ENCODE measurements at regions not wholly inside any gene's neighbourhood (a gene's known extent, or its start where the extent isn't known, plus 50 kb on each side); places are given as distances from the start of the nearest gene placed in this dataset.

DNA sequence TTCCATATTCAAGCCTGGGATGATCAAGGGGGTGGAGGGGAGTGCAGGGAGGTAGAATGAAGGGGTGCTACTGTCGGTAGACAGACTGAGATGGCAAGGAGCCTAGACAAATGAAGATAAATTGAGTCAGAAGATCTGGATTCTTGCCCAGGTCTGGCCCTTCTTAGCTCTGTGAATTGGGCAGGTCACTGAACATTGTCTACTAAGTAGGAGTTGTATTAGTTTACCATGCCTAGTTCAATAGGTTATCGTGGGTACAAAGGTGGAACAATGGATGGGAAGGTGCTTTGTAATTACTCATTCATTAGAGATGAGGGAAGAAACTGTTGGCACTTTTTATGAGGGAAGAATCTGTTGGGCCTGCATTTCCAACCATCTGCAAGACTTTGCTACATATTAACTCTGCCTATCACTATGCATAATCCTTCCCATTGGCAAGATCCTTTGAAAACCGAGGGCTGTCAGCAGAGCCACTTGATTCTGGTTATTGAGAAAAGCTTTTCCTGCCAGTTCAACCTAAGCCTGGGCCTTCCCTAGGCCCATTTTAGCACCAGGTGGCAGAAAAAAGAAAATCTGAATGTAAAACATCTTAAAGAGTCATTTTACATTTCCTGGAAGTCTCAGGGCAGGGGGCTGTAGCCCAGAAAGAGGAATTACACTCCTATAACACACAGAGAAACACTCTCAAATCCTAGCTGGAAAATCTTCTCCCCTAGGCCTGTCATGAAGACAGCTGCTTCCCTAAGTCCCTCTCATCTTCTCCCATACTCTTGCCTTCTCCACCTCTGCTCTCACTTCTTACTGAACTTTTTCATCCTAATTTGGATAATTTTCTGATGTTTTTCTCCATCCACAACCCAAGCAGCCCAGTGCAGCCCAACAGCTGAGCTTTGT lies 103.5 kb downstream of the CD24 start:
- Histone ChIP-seq H3K23ac (ENCODE audit: insufficient read length, low read depth, low read length) (no peak overlapping the region), H2BK120ac (ENCODE audit: low read depth, low read length, poor library complexity, severe bottlenecking) (no peak overlapping the region), H2BK12ac (ENCODE audit: insufficient read length, low read depth, low read length) (no peak overlapping the region), H4K20me1 (ENCODE audit: control insufficient read depth, insufficient read depth, insufficient read length) (no peaks in the 10 kb centered on the region), H4K8ac (replicated peaks; ENCODE audit: insufficient read length, low read depth, low read length) (no peak overlapping the region), H3K56ac (ENCODE audit: insufficient read length, low read depth, low read length) (no peak overlapping the region), H2AK5ac (ENCODE audit: insufficient read length, low read length) (no peak overlapping the region), H4K91ac (ENCODE audit: insufficient read length, low read depth, low read length) (no peak overlapping the region), H3K4me1 (ENCODE audit: insufficient read depth, low read length) (no peaks in the 10 kb centered on the region), H3K4me2 (ENCODE audit: insufficient read depth, insufficient read length, low read length) (no peak overlapping the region), H3K27ac (ENCODE audit: insufficient read length, low read depth, low read length) (no peak overlapping the region), H3K4ac (ENCODE audit: low read depth, low read length) (no peak overlapping the region), H2BK15ac (ENCODE audit: low read depth, low read length) (no peak overlapping the region), H4K5ac (ENCODE audit: insufficient read length, low read depth, low read length) (no peak overlapping the region), H3K18ac (ENCODE audit: insufficient read length, low read depth, low read length) (no peak overlapping the region), H3K79me2 (ENCODE audit: insufficient read depth, low read length) (no peaks in the 10 kb centered on the region), H3K9ac (ENCODE audit: extremely low read depth, insufficient read length, low read length) (no peak overlapping the region), H2BK5ac (ENCODE audit: insufficient read length, low read length) (no peak overlapping the region), H3K9me3 (ENCODE audit: control insufficient read depth, low read depth, low read length) (peaks cover 13% of the 10 kb centered on the region), H2AFZ (ENCODE audit: low read length) (no peak overlapping the region), H3K14ac (ENCODE audit: insufficient read depth, low read length) (no peak overlapping the region), H3T11ph (ENCODE audit: low read length) (no peak overlapping the region), H2BK20ac (ENCODE audit: low read depth, low read length, poor library complexity, severe bottlenecking) (no peak overlapping the region), H3K23me2 (ENCODE audit: insufficient read length, low read depth, low read length, poor library complexity, severe bottlenecking) (no peaks in the 10 kb centered on the region), H3K79me1 (ENCODE audit: insufficient read depth, low read depth, low read length, poor library complexity, severe bottlenecking) (no peaks in the 10 kb centered on the region), H3K27me3 (ENCODE audit: insufficient read depth, low read length) (no peaks in the 10 kb centered on the region)
- Mint-ChIP-seq H3K36me3 (ENCODE audit: insufficient read depth in 1 of 3, low read depth in 3 of 3) (peaks cover 31 to 51% (median 31%) of the 10 kb centered on the region in 3 experiments), H3K4me1 (peaks cover 28 to 35% of the 10 kb centered on the region in 2 experiments), H3K9me3 (peaks cover 43 to 46% of the 10 kb centered on the region in 2 experiments), H3K27ac (peak overlapping the region in 2 of 3 experiments; percentile 60 to 83; a peak in 4 of 7 replicates), H3K27me3 (ENCODE audit: low read depth) (no peaks in the 10 kb centered on the region; the same call in 1 of the 2 replicates), H3K4me3 (no peak overlapping the region)
- no peak for DNase-seq
- WGBS (ENCODE audit: extremely low coverage, insufficient read length, low lambda C conversion rate) = no CpG with 5 or more reads among the region's 3 CpGs
- TF ChIP-seq CTCF (conservative IDR thresholded peaks at IDR 0.05) = no peak

Data from H9 (cell line).